Adrenal gland (tissue), 5 donors: ENCODE measurements at regions not wholly inside any gene's neighbourhood (a gene's known extent, or its start where the extent isn't known, plus 50 kb on each side); places are given as distances from the start of the nearest gene placed in this dataset.

ENCODE experiments used
- microRNA-seq, 3 donors: library from miRNA; unstranded; fragments of <30 nt; microRNA quantifications; one replicate each; pipeline ENCODE4, GENCODE V29; 2017 to 2020
- small RNA-seq, 2 donors: library from RNA; depleted of rRNA; stranded (forward); fragments of <200 nt; gene quantifications; one replicate each; pipeline ENCODE3, GENCODE V24; 2016
- donor health status: DM: no; HTN: no; CAD: no.

Small RNA genes lying in the stretch of these regions (microRNA-seq; reads per million reads assigned to microRNA genes)
- 0 to 0.28 (median 0) reads per million in 3 donors for gene MIR4452

Small RNA genes lying in the stretch of these regions (small RNA-seq; reads per million reads assigned to genes)
- gene MIR4452 = 0 reads per million in 2 donors
